ENCODE measurements at regions not wholly inside any gene's neighbourhood (a gene's known extent, or its start where the extent isn't known, plus 50 kb on each side); places are given as distances from the start of the nearest gene placed in this dataset.

GRCh38 chr18:25875551-25876240, 214.7 kb downstream of the SS18 start:
- no peak for DNase-seq (ENCODE audit: low read depth in 1 of 2, low spot score in 1 of 2)

GRCh38 chr18:25873833-25874232, 216.6 kb downstream of the SS18 start:
- DNase-seq (ENCODE audit: low read depth in 1 of 2, low spot score in 1 of 2) = no peak

- DNase-seq (ENCODE audit: low read depth in 1 of 2, low spot score in 1 of 2) = no peak
Observed at GRCh38 chr18:25866331-25866730, 224.1 kb downstream of the SS18 start.

DNA sequence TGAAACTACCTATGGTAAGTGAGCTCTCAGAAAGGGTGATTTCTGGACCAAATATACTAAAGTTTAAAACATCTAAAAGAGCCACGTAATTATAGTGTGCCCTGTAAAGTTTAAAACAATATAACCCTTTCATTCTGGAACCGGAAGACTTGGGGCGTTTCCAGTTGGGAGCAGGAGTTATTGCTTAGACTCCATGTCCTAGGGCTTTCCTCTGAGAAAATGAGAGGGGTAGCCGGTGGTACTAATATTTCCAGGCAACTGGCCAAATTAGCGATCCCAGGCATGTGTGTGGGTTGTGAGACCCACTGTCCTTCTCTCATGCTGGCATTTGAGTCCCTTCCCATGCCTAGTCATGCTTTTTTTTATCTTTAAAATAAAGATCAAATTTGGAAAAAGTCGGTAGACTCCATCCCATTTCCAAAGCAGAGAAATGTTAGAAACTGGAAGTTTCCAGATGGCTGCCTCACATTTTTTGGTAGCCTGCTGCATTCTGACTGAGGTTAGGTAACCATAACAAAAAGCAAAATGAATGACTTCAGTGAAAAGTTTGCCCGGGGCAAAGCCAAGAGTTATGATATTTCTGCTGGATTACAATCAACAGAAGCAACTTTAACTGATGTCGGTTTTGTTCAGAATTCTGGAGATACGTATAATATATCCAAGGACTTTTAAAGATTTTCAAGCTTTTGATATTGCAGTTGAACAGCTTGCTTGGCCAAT, 227.4 kb downstream of the SS18 start:
- DNase-seq (ENCODE audit: low read depth in 1 of 2, low spot score in 1 of 2) = no peak

DNA sequence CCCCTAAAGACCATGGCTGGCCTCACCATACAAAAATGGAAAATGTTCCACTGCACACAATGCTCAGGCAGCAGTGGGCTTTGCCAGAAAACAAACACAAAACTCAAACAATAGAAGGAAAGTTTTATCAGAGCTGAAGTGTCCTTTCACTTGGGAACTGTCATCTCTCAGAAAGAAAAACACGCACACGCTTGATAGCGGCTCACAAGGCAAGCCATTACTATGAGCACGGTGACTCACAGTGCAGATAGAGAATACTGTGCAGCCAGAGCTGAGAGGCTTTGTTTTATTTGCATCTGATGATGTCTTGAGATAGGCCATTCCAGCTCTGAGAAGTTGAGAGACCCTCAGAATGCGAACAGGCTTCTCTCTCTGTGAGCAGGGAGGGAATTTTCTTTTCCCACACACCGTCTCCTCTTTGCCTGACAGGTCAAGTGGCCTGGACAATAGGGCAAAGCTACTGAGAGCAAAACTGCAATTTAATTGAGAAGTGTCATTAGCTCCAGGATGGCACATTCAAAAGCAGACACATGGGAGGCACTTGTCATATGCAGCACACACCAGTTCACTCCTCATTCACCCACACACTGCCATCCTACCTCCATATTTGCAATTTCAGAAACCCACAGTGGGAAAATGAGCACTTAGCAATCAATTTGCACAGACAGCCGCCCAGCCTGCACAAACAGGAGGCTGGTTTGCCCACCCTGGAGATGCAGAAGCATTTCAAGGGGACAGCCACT, 236.6 kb downstream of the SS18 start:
- no peak for DNase-seq (ENCODE audit: low read depth in 1 of 2, low spot score in 1 of 2)

GRCh38 chr18:25843791-25844190, 246.6 kb downstream of the SS18 start:
- no peak for DNase-seq (ENCODE audit: low read depth in 1 of 2, low spot score in 1 of 2)

DNA sequence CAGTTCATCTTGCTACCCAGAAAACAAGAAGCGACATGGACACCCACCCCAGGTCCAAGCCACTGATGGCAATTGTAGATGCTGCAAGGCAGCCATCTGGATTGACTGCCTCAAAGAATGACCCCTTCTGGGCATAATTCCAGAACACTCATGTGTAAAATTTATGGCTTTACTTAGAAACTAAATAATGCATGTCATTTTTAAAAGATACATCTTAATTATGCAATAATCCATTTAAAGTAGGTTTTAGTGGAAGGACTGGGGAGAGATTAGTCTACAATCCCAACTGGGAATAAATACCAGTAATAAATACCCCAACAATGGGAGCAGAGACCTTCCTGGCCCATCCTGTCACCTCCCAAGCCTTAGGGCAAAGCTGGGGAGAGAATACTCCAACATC, 247.7 kb downstream of the SS18 start:
- DNase-seq (ENCODE audit: low read depth in 1 of 2, low spot score in 1 of 2) = no peak

- no peak for DNase-seq (ENCODE audit: low read depth in 1 of 2, low spot score in 1 of 2)
Observed at GRCh38 chr18:25834061-25834460, 256.4 kb downstream of the SS18 start.

DNA sequence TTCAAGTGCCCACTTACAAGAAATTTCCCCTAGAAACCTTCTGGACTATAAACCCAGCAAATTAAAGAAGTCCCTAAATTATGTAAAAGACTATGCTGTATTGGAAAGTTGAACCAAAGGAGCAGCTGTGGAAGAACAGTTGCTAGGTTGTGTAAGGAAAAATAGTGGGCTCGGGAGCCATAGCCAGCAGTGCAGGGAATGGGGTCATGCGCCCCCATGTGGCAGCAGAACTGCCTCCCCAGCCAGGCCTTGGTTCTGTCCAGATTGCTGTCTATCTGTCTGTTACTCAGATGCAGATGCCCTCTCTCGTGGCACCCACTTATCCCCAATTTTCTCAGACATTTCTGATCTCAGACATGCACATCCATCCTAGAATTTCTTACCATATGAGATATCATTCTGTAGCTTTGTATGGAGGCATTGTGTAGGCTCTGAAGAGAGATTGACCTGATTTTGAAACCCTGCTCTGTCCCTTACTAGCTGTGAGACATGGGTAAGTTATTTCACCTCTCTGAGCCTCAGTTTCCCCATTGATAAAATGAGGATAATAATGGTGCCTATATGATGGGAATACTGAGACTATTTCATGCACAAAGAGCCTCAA, 258.3 kb downstream of the SS18 start:
- no peak for DNase-seq (ENCODE audit: low read depth in 1 of 2, low spot score in 1 of 2)

DNA sequence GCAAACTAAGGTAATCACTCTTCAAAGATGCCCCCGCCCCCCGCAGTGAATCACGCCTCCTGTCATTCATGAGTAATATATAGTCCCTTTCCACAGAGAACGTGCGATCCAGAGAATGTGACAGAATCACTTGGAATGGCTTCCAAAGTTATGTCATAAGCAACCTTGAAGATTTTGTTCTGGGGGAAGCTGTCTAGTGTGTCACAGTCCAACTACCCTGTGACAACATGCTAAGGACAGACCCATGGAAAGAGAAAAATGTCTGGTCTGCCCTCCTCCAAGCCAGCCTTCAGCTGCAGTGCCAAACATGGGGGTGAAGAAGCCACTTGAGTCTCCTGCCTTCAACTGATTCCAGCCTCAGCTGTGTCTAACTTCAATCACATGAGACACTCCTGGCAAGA, 259.1 kb downstream of the SS18 start:
- DNase-seq (ENCODE audit: low read depth in 1 of 2, low spot score in 1 of 2) = no peak

DNA sequence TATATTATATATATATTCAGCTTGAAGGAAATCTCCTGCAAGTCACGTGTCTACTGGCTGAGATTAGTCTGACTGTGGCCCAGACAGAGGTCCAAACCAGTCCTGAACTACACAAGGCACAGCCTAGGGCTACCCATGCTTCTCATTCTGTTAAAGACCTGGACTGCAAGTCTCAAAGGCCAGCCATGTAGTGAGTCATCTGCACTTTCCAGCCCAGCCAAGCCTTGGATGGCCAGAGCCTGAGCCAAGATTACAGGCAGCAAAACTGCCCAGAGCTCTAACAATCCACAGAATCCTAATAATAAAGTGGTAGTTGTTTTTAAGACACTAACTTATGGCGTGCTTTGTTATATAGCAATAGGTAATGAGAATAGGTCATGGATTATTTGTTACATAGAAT, 259.6 kb downstream of the SS18 start:
- no peak for DNase-seq (ENCODE audit: low read depth in 1 of 2, low spot score in 1 of 2)

- DNase-seq (ENCODE audit: low read depth in 1 of 2, low spot score in 1 of 2) = no peak
Observed at GRCh38 chr18:25827961-25828561, 262.4 kb downstream of the SS18 start.

- DNase-seq (ENCODE audit: low read depth in 1 of 2, low spot score in 1 of 2) = no peak
Observed at GRCh38 chr18:25827228-25827627, 263.2 kb downstream of the SS18 start.

DNA sequence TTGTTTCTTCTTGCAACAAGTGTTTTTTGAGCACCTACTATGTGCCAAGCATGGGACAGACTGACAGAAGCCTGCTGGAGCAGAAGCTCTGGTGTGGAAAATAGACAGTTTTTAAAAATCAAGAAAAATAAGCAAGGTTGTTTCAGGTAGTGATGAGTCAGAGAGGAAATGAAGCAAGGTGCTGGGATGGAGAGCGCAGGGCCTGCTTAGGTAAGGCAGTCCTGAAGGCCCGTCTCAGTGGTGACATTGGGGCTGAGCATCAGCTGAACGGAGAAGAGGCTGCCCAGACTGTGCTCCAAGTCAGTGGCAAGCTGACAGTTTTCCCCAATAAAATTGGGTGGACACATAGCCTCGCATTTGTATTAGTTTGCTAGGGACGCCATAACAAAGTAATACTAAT, 263.6 kb downstream of the SS18 start:
- DNase-seq (ENCODE audit: low read depth in 1 of 2, low spot score in 1 of 2) = no peak

DNA sequence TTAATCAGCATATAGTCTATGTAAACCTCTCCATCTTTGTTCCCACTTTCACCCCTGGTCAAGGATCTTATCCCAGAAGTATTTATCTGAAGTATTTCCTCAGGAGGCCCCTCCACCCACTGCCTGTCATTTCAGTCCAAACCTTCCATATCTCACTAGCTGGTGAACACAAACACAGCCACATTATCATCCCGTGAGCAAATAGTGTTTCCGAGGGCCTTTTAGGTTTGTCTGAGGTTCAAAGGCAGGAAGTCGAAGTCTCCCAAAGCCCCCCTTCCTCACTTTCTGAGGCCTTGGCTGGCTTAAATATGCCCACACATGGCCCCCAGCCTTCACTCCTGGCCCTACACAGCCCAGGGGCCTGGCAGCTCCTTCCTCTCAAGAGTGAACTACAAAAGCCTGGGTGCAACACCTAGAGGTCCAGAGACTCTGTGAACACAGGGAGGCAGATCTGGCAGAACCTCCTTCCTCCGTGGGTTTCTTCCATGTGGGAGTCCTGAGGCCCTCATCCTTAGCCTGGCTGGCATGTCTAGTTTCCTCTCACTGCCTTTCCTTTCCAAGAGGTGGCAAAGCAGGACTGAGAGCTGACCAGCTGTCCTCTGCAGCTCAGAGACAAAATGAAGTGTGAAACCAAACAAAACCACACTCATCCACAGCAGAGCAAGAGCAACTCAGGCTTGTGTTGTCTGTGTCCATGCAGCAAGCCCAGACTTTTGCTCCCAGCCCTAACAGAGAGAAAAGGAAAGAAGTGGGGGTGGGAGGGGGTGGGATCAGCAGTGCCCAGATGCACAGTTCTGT, 264.2 kb downstream of the SS18 start:
- DNase-seq (ENCODE audit: low read depth in 1 of 2, low spot score in 1 of 2) = no peak

- DNase-seq (ENCODE audit: low read depth in 1 of 2, low spot score in 1 of 2) = no peak
Observed at GRCh38 chr18:25825056-25825455, 265.4 kb downstream of the SS18 start.

DNA sequence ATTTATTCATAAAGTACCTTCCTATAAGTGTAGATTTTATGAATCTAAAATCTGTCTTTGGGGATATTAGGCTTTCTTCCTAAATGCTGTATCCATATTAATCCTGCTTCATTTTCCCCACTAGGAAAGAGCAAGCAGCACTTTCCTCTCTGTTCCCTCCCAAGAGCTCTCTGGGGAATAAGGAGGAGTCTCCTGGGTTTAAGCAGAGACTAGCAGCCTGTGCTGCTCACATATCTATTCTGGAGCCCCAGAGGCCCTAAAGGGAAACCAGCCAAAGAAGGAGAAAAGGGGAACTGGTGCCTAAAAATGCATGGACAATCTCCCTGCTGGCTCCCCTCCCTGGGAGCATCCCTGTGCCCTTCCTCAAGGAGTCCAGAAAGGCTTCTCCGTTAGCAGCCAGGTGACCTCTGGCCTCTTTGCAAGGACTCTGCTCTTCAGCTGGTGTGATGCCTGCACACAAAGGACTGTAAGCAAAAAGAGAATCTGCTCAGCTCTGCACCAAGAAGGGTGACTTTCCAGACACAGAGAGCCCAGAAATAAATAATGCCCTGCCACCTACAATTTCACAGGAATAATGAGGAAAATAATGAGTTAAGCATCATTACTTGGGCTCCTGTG, 270.6 kb downstream of the SS18 start:
- no peak for DNase-seq (ENCODE audit: low read depth in 1 of 2, low spot score in 1 of 2)

DNA sequence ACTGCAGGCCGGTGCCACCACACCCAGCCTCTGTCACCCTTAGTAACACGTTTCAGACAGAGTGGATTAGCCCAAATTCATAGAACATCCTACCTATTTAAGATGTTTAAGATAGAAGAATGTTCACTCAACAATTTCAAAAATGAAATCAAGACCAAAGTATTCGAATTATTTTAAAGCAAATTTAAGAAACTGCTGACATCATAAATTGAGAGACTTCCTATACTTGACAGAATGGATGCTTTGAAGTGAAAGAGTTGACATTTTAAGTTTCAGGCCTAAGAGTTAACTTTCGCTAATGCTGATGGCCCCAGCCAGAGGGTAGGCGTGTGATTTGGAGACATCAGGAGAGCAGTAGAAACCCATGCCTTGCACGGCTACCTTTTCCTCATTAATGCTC, 271.9 kb downstream of the SS18 start:
- no peak for DNase-seq (ENCODE audit: low read depth in 1 of 2, low spot score in 1 of 2)

DNA sequence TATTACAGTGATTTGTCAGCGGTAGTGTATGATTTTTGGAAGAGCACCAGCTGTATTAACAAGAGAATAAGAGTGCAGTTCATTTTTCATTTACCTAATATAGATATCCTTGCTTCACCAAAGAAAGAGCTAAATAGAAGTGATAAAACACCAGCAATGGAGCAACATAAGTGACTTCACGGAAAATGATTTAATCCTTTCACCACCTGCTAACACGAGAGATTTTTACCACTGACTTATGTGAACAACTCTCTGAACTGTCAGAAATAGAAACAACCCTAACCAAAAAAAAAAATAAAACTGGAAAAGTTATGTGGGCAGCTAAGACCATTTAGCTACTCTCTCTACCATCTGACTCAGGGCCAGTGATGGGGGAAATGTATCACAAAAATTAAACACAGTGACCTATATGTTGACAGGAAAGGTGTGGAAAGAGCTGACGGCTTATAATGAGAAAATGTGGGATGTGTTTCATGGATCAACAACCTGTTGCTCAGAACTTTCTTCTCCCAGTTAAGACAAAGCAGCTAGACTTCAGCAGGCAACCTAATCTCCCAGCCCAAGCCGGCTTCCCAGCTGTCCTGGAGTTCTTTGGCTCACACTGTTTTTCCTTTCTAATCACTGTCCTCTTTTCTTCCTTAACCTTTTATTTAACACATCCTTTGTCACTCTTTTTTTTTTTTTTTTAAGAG, 272.7 kb downstream of the SS18 start:
- no peak for DNase-seq (ENCODE audit: low read depth in 1 of 2, low spot score in 1 of 2)

DNA sequence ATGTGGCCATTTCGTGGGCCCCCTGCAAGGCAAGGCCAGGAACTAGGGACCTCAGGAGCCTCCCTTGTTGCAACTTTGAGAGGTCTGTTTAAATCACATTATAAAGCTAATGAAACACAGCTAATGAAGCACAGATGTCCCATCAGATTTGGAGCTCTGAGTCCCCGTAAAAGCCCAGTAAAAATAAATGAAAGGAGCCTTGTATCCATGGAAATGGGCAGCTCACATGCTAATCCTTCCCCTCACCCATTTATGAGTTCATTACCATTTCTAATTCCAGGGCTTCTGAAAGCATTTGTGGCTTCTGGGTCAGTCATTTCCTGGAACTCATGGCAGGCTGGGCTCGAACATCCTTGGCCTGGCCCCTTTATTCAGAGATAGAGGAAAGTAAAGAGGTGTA, 274.8 kb downstream of the SS18 start:
- no peak for DNase-seq (ENCODE audit: low read depth in 1 of 2, low spot score in 1 of 2)

All from activated T-helper 1 cell treated with anti-CD3 and anti-CD28 coated beads, Interleukin-2, amount 50 U/mL, for 16 hours (primary cell).